ENCODE measurements at regions not wholly inside any gene's neighbourhood (a gene's known extent, or its start where the extent isn't known, plus 50 kb on each side); places are given as distances from the start of the nearest gene placed in this dataset.

- WGBS, 2 donors (ENCODE audit: extremely low coverage in 2 of 2, insufficient read length in 2 of 2, insufficient replicate concordance in 1 of 2): no CpG with 5 or more reads among the region's 26 CpGs
- no peaks in the 10 kb centered on the region for H3K36me3 ChIP-seq (replicated peaks in 1 of 2; ENCODE audit: control insufficient read depth in 2 of 2, insufficient read depth in 2 of 2, low read length in 2 of 2)
Observed at GRCh38 chr12:19941096-19941495, 427.2 kb upstream of the PDE3A start.

GRCh38 chr12:19945559-19946435 is 422.5 kb upstream of the PDE3A start:
- H2AFZ ChIP-seq (ENCODE audit: low read length): no peak overlapping the region
- no peak overlapping the region for H3K4me3 ChIP-seq (ENCODE audit: low read length in 2 of 2)
- H4K91ac ChIP-seq (ENCODE audit: low read depth, low read length, poor library complexity): no peak overlapping the region
- no peak overlapping the region for H2BK12ac ChIP-seq (ENCODE audit: low read length)
- no peak for DNase-seq (ENCODE audit: low spot score)
- no peaks in the 10 kb centered on the region for H3K79me1 ChIP-seq (ENCODE audit: low read depth, low read length)
- H2AK5ac ChIP-seq (ENCODE audit: low read depth, low read length): no peak overlapping the region
- no peak overlapping the region for H3K14ac ChIP-seq (ENCODE audit: low read length)
- no peak overlapping the region for H2BK15ac ChIP-seq (ENCODE audit: low read length)
- no CpG with 5 or more reads among the region's 5 CpGs for WGBS, 2 donors (ENCODE audit: extremely low coverage in 2 of 2, insufficient read length in 2 of 2, insufficient replicate concordance in 1 of 2)
- no peak overlapping the region for H3K18ac ChIP-seq (ENCODE audit: low read length)
- no peak overlapping the region for H3K9ac ChIP-seq (ENCODE audit: low read depth, low read length, poor library complexity)
- no peak overlapping the region for H4K8ac ChIP-seq (ENCODE audit: low read depth, low read length)
- no peaks in the 10 kb centered on the region for H3K9me3 ChIP-seq (replicated peaks in 1 of 2; ENCODE audit: control insufficient read depth in 2 of 2, insufficient read depth in 1 of 2, low read depth in 1 of 2, low read length in 2 of 2)
- no peak overlapping the region for H3K4me2 ChIP-seq (ENCODE audit: insufficient read depth, low read length, poor library complexity, severe bottlenecking)
- H2BK5ac ChIP-seq (ENCODE audit: low read length): no peak overlapping the region
- H3K27me3 ChIP-seq (ENCODE audit: control insufficient read depth in 3 of 3, insufficient read depth in 3 of 3, low read depth in 1 of 3, low read length in 3 of 3): no peaks in the 10 kb centered on the region
- no peaks in the 10 kb centered on the region for H3K4me1 ChIP-seq (ENCODE audit: control insufficient read depth in 2 of 2, insufficient read depth in 1 of 2, low read depth in 1 of 2, low read length in 2 of 2)
- no peak overlapping the region for H3K27ac ChIP-seq (replicated peaks; ENCODE audit: low read length)
- H3K23ac ChIP-seq (ENCODE audit: low read depth, low read length, poor library complexity): no peak overlapping the region
- no peak overlapping the region for H3K4ac ChIP-seq (ENCODE audit: low read length)
- no peak overlapping the region for H2BK120ac ChIP-seq (ENCODE audit: low read depth, low read length)
- H3K36me3 ChIP-seq (replicated peaks in 1 of 2; ENCODE audit: control insufficient read depth in 2 of 2, insufficient read depth in 2 of 2, low read length in 2 of 2): no peaks in the 10 kb centered on the region

More at GRCh38 chr12:19941096-19941495, 427.2 kb upstream of the PDE3A start:
- H2BK120ac ChIP-seq (ENCODE audit: low read depth, low read length): no peak overlapping the region
- H4K91ac ChIP-seq (ENCODE audit: low read depth, low read length, poor library complexity): no peak overlapping the region
- no peak overlapping the region for H3K4me3 ChIP-seq (ENCODE audit: low read length in 2 of 2)
- H3K79me1 ChIP-seq (ENCODE audit: low read depth, low read length): no peaks in the 10 kb centered on the region
- DNase-seq (ENCODE audit: low spot score): no peak
- no peak overlapping the region for H3K9ac ChIP-seq (ENCODE audit: low read depth, low read length, poor library complexity)
- H2BK12ac ChIP-seq (ENCODE audit: low read length): no peak overlapping the region
- H4K8ac ChIP-seq (ENCODE audit: low read depth, low read length): no peak overlapping the region
- H2BK5ac ChIP-seq (ENCODE audit: low read length): no peak overlapping the region
- H3K27ac ChIP-seq (replicated peaks; ENCODE audit: low read length): no peak overlapping the region
- H3K4me1 ChIP-seq (ENCODE audit: control insufficient read depth in 2 of 2, insufficient read depth in 1 of 2, low read depth in 1 of 2, low read length in 2 of 2): no peaks in the 10 kb centered on the region
- H2AK5ac ChIP-seq (ENCODE audit: low read depth, low read length): no peak overlapping the region
- no peak overlapping the region for H3K4ac ChIP-seq (ENCODE audit: low read length)
- H3K14ac ChIP-seq (ENCODE audit: low read length): no peak overlapping the region
- H3K4me2 ChIP-seq (ENCODE audit: insufficient read depth, low read length, poor library complexity, severe bottlenecking): no peak overlapping the region
- H3K9me3 ChIP-seq (replicated peaks in 1 of 2; ENCODE audit: control insufficient read depth in 2 of 2, insufficient read depth in 1 of 2, low read depth in 1 of 2, low read length in 2 of 2): no peaks in the 10 kb centered on the region
- H3K23ac ChIP-seq (ENCODE audit: low read depth, low read length, poor library complexity): no peak overlapping the region
- H3K27me3 ChIP-seq (ENCODE audit: control insufficient read depth in 3 of 3, insufficient read depth in 3 of 3, low read depth in 1 of 3, low read length in 3 of 3): no peaks in the 10 kb centered on the region
- H3K18ac ChIP-seq (ENCODE audit: low read length): no peak overlapping the region
- H2AFZ ChIP-seq (ENCODE audit: low read length): no peak overlapping the region
- H2BK15ac ChIP-seq (ENCODE audit: low read length): no peak overlapping the region

GRCh38 chr12:19946550-19946949 is 421.8 kb upstream of the PDE3A start:
- no peaks in the 10 kb centered on the region for H3K4me1 ChIP-seq (ENCODE audit: control insufficient read depth in 2 of 2, insufficient read depth in 1 of 2, low read depth in 1 of 2, low read length in 2 of 2)
- no CpG with 5 or more reads among the region's 5 CpGs for WGBS, 2 donors (ENCODE audit: extremely low coverage in 2 of 2, insufficient read length in 2 of 2, insufficient replicate concordance in 1 of 2)

GRCh38 chr12:19947344-19947743 is 421.0 kb upstream of the PDE3A start:
- Histone ChIP-seq H3K79me1 (ENCODE audit: low read depth, low read length) (no peaks in the 10 kb centered on the region), H2BK15ac (ENCODE audit: low read length) (no peak overlapping the region), H3K14ac (ENCODE audit: low read length) (no peak overlapping the region), H3K18ac (ENCODE audit: low read length) (no peak overlapping the region), H2BK120ac (ENCODE audit: low read depth, low read length) (no peak overlapping the region), H2AK5ac (ENCODE audit: low read depth, low read length) (no peak overlapping the region), H4K91ac (ENCODE audit: low read depth, low read length, poor library complexity) (no peak overlapping the region), H3K4me2 (ENCODE audit: insufficient read depth, low read length, poor library complexity, severe bottlenecking) (no peak overlapping the region), H2BK12ac (ENCODE audit: low read length) (no peak overlapping the region), H3K27me3 (ENCODE audit: control insufficient read depth in 3 of 3, insufficient read depth in 3 of 3, low read depth in 1 of 3, low read length in 3 of 3) (no peaks in the 10 kb centered on the region), H2AFZ (ENCODE audit: low read length) (no peak overlapping the region), H3K27ac (replicated peaks; ENCODE audit: low read length) (no peak overlapping the region), H3K23ac (ENCODE audit: low read depth, low read length, poor library complexity) (no peak overlapping the region), H3K9ac (ENCODE audit: low read depth, low read length, poor library complexity) (no peak overlapping the region), H4K8ac (ENCODE audit: low read depth, low read length) (no peak overlapping the region), H3K4me3 (ENCODE audit: low read length in 2 of 2) (no peak overlapping the region), H2BK5ac (ENCODE audit: low read length) (no peak overlapping the region), H3K36me3 (replicated peaks in 1 of 2; ENCODE audit: control insufficient read depth in 2 of 2, insufficient read depth in 2 of 2, low read length in 2 of 2) (no peaks in the 10 kb centered on the region), H3K4me1 (ENCODE audit: control insufficient read depth in 2 of 2, insufficient read depth in 1 of 2, low read depth in 1 of 2, low read length in 2 of 2) (no peaks in the 10 kb centered on the region), H3K4ac (ENCODE audit: low read length) (no peak overlapping the region), H3K9me3 (replicated peaks in 1 of 2; ENCODE audit: control insufficient read depth in 2 of 2, insufficient read depth in 1 of 2, low read depth in 1 of 2, low read length in 2 of 2) (no peaks in the 10 kb centered on the region)
- no CpG with 5 or more reads among the region's 3 CpGs for WGBS, 2 donors (ENCODE audit: extremely low coverage in 2 of 2, insufficient read length in 2 of 2, insufficient replicate concordance in 1 of 2)
- no peak for DNase-seq (ENCODE audit: low spot score)

More at GRCh38 chr12:19946550-19946949, 421.8 kb upstream of the PDE3A start:
- DNase-seq (ENCODE audit: low spot score): no peak
- Histone ChIP-seq H4K91ac (ENCODE audit: low read depth, low read length, poor library complexity) (no peak overlapping the region), H2AFZ (ENCODE audit: low read length) (no peak overlapping the region), H4K8ac (ENCODE audit: low read depth, low read length) (no peak overlapping the region), H3K36me3 (replicated peaks in 1 of 2; ENCODE audit: control insufficient read depth in 2 of 2, insufficient read depth in 2 of 2, low read length in 2 of 2) (no peaks in the 10 kb centered on the region), H2BK120ac (ENCODE audit: low read depth, low read length) (no peak overlapping the region), H3K14ac (ENCODE audit: low read length) (no peak overlapping the region), H3K4me3 (ENCODE audit: low read length in 2 of 2) (no peak overlapping the region), H3K4ac (ENCODE audit: low read length) (no peak overlapping the region), H3K27ac (replicated peaks; ENCODE audit: low read length) (no peak overlapping the region), H2BK5ac (ENCODE audit: low read length) (no peak overlapping the region), H2BK12ac (ENCODE audit: low read length) (no peak overlapping the region), H2BK15ac (ENCODE audit: low read length) (no peak overlapping the region), H3K23ac (ENCODE audit: low read depth, low read length, poor library complexity) (no peak overlapping the region), H3K79me1 (ENCODE audit: low read depth, low read length) (no peaks in the 10 kb centered on the region), H3K9me3 (replicated peaks in 1 of 2; ENCODE audit: control insufficient read depth in 2 of 2, insufficient read depth in 1 of 2, low read depth in 1 of 2, low read length in 2 of 2) (no peaks in the 10 kb centered on the region), H2AK5ac (ENCODE audit: low read depth, low read length) (no peak overlapping the region), H3K9ac (ENCODE audit: low read depth, low read length, poor library complexity) (no peak overlapping the region), H3K4me2 (ENCODE audit: insufficient read depth, low read length, poor library complexity, severe bottlenecking) (no peak overlapping the region), H3K18ac (ENCODE audit: low read length) (no peak overlapping the region), H3K27me3 (ENCODE audit: control insufficient read depth in 3 of 3, insufficient read depth in 3 of 3, low read depth in 1 of 3, low read length in 3 of 3) (no peaks in the 10 kb centered on the region)
